ENCODE measurements at regions not wholly inside any gene's neighbourhood (a gene's known extent, or its start where the extent isn't known, plus 50 kb on each side); places are given as distances from the start of the nearest gene placed in this dataset.
"Not testable (repeated sequence)": the region's sequence is repeated elsewhere in the genome, so short reads cannot be mapped to it uniquely, and the experiment has no call there.

DNA sequence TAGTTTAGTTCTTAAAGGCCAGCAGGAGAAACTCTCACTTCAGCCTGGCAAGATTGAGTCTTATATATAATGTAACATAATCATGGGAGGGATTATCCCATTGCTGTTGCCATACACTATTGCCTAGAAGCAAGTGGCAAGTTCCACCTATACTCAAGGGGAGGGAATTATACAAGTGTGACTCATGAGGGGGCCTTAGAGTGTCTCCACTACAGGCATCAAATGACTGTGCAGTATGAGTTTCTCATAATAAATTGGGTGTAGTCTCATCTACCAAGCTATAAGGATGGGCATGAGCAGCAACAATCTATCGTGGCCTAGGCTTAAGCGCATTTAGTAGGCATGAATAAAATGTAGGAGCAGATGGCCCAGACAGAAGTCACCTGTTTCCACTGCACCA is 89.1 kb upstream of the C1GALT1C1 start:
- TF ChIP-seq ZFX (IDR thresholded peaks at IDR 0.05; ENCODE audit: borderline replicate concordance), result no peak
- no peak for TF ChIP-seq CTCF (IDR thresholded peaks at IDR 0.05)
- H3K27ac ChIP-seq, result no peak overlapping the region

DNA sequence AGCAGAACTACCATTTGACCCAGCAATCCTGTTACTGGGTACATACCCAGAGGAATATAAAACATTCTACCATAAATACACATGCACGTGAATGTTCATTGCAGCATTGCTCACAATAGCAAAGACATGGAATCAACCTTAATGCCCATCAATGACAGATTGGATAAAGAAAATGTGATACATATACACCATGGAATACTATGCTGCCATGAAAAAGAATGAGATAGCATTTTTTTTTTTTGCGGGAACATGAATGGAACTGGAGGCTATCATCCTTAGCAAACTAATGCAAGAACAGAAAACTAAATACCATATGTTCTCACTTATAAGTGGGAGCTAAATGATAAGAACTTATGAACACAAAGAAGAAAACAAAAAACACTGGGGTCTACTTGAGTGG is 72.5 kb upstream of the C1GALT1C1 start:
- not testable (repeated sequence) for H3K27ac ChIP-seq

DNA sequence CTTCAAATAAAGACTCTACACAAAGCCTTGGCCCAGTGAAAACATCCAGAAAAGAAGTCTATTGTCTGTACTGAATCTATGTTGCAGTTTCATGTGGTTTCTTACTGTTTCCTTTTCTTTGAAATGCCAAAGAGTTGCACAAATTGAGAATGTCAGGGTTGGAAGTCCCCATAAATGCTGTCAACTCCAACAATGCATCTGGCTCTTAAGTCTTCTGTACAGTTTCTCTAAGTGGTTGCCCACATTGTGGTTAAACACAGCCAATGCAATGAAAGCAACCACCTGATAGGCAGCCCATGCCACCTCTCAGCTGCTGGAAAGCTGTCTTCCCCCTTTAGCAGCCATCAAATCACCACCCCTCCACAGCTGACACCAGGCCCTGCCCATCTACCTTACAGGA is 67.2 kb upstream of the C1GALT1C1 start:
- TF ChIP-seq ZFX (IDR thresholded peaks at IDR 0.05; ENCODE audit: borderline replicate concordance) (no peak), CTCF (IDR thresholded peaks at IDR 0.05) (no peak)
- no peak overlapping the region for H3K27ac ChIP-seq

GRCh38 chrX:120692319-120692718 is 62.5 kb upstream of the C1GALT1C1 start:
- no peak for TF ChIP-seq ZFX (IDR thresholded peaks at IDR 0.05; ENCODE audit: borderline replicate concordance)
- no peak for TF ChIP-seq CTCF (IDR thresholded peaks at IDR 0.05)
- H3K27ac ChIP-seq, result no peak overlapping the region

- TF ChIP-seq ZFX (IDR thresholded peaks at IDR 0.05; ENCODE audit: borderline replicate concordance) (no peak), CTCF (IDR thresholded peaks at IDR 0.05) (no peak)
- no peak overlapping the region for H3K27ac ChIP-seq
Observed at GRCh38 chrX:120690941-120691340, 61.1 kb upstream of the C1GALT1C1 start.

GRCh38 chrX:120690344-120690743 is 60.5 kb upstream of the C1GALT1C1 start:
- H3K27ac ChIP-seq, result no peak overlapping the region
- TF ChIP-seq CTCF (IDR thresholded peaks at IDR 0.05) (no peak), ZFX (IDR thresholded peaks at IDR 0.05; ENCODE audit: borderline replicate concordance) (no peak)

GRCh38 chrX:120680090-120680489 is 50.2 kb upstream of the C1GALT1C1 start:
- no peak overlapping the region for H3K27ac ChIP-seq
- no peak for TF ChIP-seq ZFX (IDR thresholded peaks at IDR 0.05; ENCODE audit: borderline replicate concordance)
- TF ChIP-seq CTCF (IDR thresholded peaks at IDR 0.05), result no peak

Measured in 22Rv1 (cell line).